ENCODE measurements at regions not wholly inside any gene's neighbourhood (a gene's known extent, or its start where the extent isn't known, plus 50 kb on each side); places are given as distances from the start of the nearest gene placed in this dataset.

GRCh38 chr1:198923993-198924392, 285.2 kb downstream of the PTPRC start:
- Histone ChIP-seq H3K4me1 (peaks cover 0 to 4% of the 10 kb centered on the region in 2 donors), H3K27ac (no peak overlapping the region), H3K9me3 (no peaks in the 10 kb centered on the region), H3K4me3 (no peak overlapping the region), H3K36me3 (no peaks in the 10 kb centered on the region), H3K27me3 (no peaks in the 10 kb centered on the region)
- in situ Hi-C loops (cut with MboI; ENCODE audit: low sequenced_read_pairs in 4 of 4) (no loop called here), intact Hi-C loops (cut with DNase I; ENCODE audit: low total_unique reads) (no loop called here)
- TF ChIP-seq POLR2A (IDR thresholded peaks at IDR 0.05) = no peak
- no peak for TF ChIP-seq CTCF (IDR thresholded peaks at IDR 0.05 in 4 of 5, conservative IDR thresholded peaks at IDR 0.05 in 1 of 5)
- DNase-seq = no peak
- ATAC-seq = no peak

- in situ Hi-C loops (cut with MboI; ENCODE audit: low sequenced_read_pairs in 4 of 4) (no loop called here), intact Hi-C loops (cut with DNase I; ENCODE audit: low total_unique reads) (no loop called here)
- H3K27me3 ChIP-seq = no peaks in the 10 kb centered on the region
- no peak for DNase-seq
- no peak for TF ChIP-seq CTCF (IDR thresholded peaks at IDR 0.05 in 4 of 5, conservative IDR thresholded peaks at IDR 0.05 in 1 of 5)
- no peak for TF ChIP-seq POLR2A (IDR thresholded peaks at IDR 0.05)
- no peak overlapping the region for H3K27ac ChIP-seq
- no peaks in the 10 kb centered on the region for H3K9me3 ChIP-seq
- no peaks in the 10 kb centered on the region for H3K36me3 ChIP-seq
- peaks cover 0 to 4% of the 10 kb centered on the region in 2 donors for H3K4me1 ChIP-seq
- no peak for ATAC-seq
- no peak overlapping the region for H3K4me3 ChIP-seq
Observed at GRCh38 chr1:198925567-198925966, 286.7 kb downstream of the PTPRC start.

GRCh38 chr1:198927129-198927528, 288.3 kb downstream of the PTPRC start:
- in situ Hi-C loops (cut with MboI; ENCODE audit: low sequenced_read_pairs in 4 of 4) (no loop called here), intact Hi-C loops (cut with DNase I; ENCODE audit: low total_unique reads) (no loop called here)
- no peaks in the 10 kb centered on the region for H3K9me3 ChIP-seq
- H3K27me3 ChIP-seq = no peaks in the 10 kb centered on the region
- no peak for TF ChIP-seq POLR2A (IDR thresholded peaks at IDR 0.05)
- no peak for TF ChIP-seq CTCF (IDR thresholded peaks at IDR 0.05 in 4 of 5, conservative IDR thresholded peaks at IDR 0.05 in 1 of 5)
- ATAC-seq (no peak), DNase-seq (no peak)
- no peaks in the 10 kb centered on the region for H3K36me3 ChIP-seq
- H3K4me1 ChIP-seq = no peaks in the 10 kb centered on the region
- no peak overlapping the region for H3K4me3 ChIP-seq
- no peak overlapping the region for H3K27ac ChIP-seq

- intact Hi-C loops (cut with DNase I; ENCODE audit: low total_unique reads) = no loop called here
Observed at GRCh38 chr1:198929111-198929604, 290.3 kb downstream of the PTPRC start.

More at GRCh38 chr1:198929111-198929604, 290.3 kb downstream of the PTPRC start:
- ATAC-seq (no peak), DNase-seq (no peak)
- Histone ChIP-seq H3K36me3 (no peaks in the 10 kb centered on the region), H3K27ac (no peak overlapping the region), H3K4me1 (peaks cover 0 to 6% of the 10 kb centered on the region in 2 donors), H3K4me3 (no peak overlapping the region), H3K27me3 (no peaks in the 10 kb centered on the region), H3K9me3 (no peaks in the 10 kb centered on the region)
- in situ Hi-C loops (cut with MboI; ENCODE audit: low sequenced_read_pairs in 4 of 4) = no loop called here
- TF ChIP-seq POLR2A (IDR thresholded peaks at IDR 0.05) (no peak), CTCF (IDR thresholded peaks at IDR 0.05 in 4 of 5, conservative IDR thresholded peaks at IDR 0.05 in 1 of 5) (no peak)

All from gastrocnemius medialis (tissue), 4 donors.